T-helper 2 cell (primary cell): ENCODE measurements at regions not wholly inside any gene's neighbourhood (a gene's known extent, or its start where the extent isn't known, plus 50 kb on each side); places are given as distances from the start of the nearest gene placed in this dataset.

ENCODE experiments used
- DNase-seq, 5 experiments: peaks; one replicate each; pipeline versions ENCODE4 v3.0.0 to v3.0.0-alpha.2; 2012 to 2022

- DNase-seq, result peak in 1 of 5 experiments; percentile 51
These were observed 379.6 kb downstream of the LRIG3 start for GRCh38 chr12:58540480-58541299.

GRCh38 chr12:58541300-58541690 lies 379.0 kb downstream of the LRIG3 start:
- DNase-seq, result no peak

- DNase-seq, result no peak
These were observed 376.0 kb downstream of the LRIG3 start for GRCh38 chr12:58544281-58544680.

GRCh38 chr12:58547217-58547616 lies 373.1 kb downstream of the LRIG3 start:
- no peak for DNase-seq

GRCh38 chr12:58548801-58549200 lies 371.5 kb downstream of the LRIG3 start:
- no peak for DNase-seq

GRCh38 chr12:58554522-58555157 lies 365.7 kb downstream of the LRIG3 start:
- no peak for DNase-seq

GRCh38 chr12:58557171-58557570 lies 363.1 kb downstream of the LRIG3 start:
- no peak for DNase-seq

- no peak for DNase-seq
These were observed 362.6 kb downstream of the LRIG3 start for GRCh38 chr12:58557661-58558060.

GRCh38 chr12:58563621-58564020 lies 356.7 kb downstream of the LRIG3 start:
- DNase-seq, result no peak

GRCh38 chr12:58564721-58565120 lies 355.6 kb downstream of the LRIG3 start:
- DNase-seq, result no peak

GRCh38 chr12:58566599-58566998 lies 353.7 kb downstream of the LRIG3 start:
- DNase-seq, result no peak

GRCh38 chr12:58567189-58567588 lies 353.1 kb downstream of the LRIG3 start:
- no peak for DNase-seq

- DNase-seq, result no peak
These were observed 349.9 kb downstream of the LRIG3 start for GRCh38 chr12:58570411-58570810.

GRCh38 chr12:58575256-58575655 lies 345.0 kb downstream of the LRIG3 start:
- no peak for DNase-seq

GRCh38 chr12:58576081-58576480 lies 344.2 kb downstream of the LRIG3 start:
- no peak for DNase-seq

GRCh38 chr12:58576916-58577315 lies 343.4 kb downstream of the LRIG3 start:
- DNase-seq, result no peak

- DNase-seq, result no peak
These were observed 340.2 kb downstream of the LRIG3 start for GRCh38 chr12:58580095-58580494.

- no peak for DNase-seq
These were observed 336.8 kb downstream of the LRIG3 start for GRCh38 chr12:58583529-58583928.

- DNase-seq, result no peak
These were observed 336.4 kb downstream of the LRIG3 start for GRCh38 chr12:58583940-58584339.

- no peak for DNase-seq
These were observed 335.4 kb downstream of the LRIG3 start for GRCh38 chr12:58584880-58585279.

GRCh38 chr12:58586762-58587161 lies 333.5 kb downstream of the LRIG3 start:
- no peak for DNase-seq

- DNase-seq, result no peak
These were observed 331.5 kb downstream of the LRIG3 start for GRCh38 chr12:58588770-58589169.

- DNase-seq, result no peak
These were observed 327.7 kb downstream of the LRIG3 start for GRCh38 chr12:58592475-58593207.
